GM18951 (cell line): ENCODE measurements at regions not wholly inside any gene's neighbourhood (a gene's known extent, or its start where the extent isn't known, plus 50 kb on each side); places are given as distances from the start of the nearest gene placed in this dataset.

Experiments
- POLR2A ChIP-seq: IDR thresholded peaks from 4 replicates; pipeline ENCODE4 v1.6.1; 2011; ENCODE audit warnings: mild to moderate bottlenecking; ENCODE audit not compliant: insufficient read length, insufficient read depth; ENCODE audit errors: extremely low read depth
- in situ Hi-C: fragments of 300-500 bp; cut with MboI; formaldehyde crosslinking; loops from one replicate; pipeline ENCODE4 v1.12.0; 2022; ENCODE audit warnings: low sequenced_read_pairs, mixed read lengths, inconsistent platforms; ENCODE audit not compliant: unreplicated experiment

GRCh38 chr21:20617130-20617529 lies 381.1 kb upstream of the NCAM2 start:
- no peak for TF ChIP-seq POLR2A
- in situ Hi-C loops: no loop called here

- no peak for TF ChIP-seq POLR2A
- in situ Hi-C loops: no loop called here
These were observed 379.3 kb upstream of the NCAM2 start for GRCh38 chr21:20618878-20619277.

- no peak for TF ChIP-seq POLR2A
- in situ Hi-C loops: no loop called here
These were observed 370.6 kb upstream of the NCAM2 start for GRCh38 chr21:20627594-20627993.

GRCh38 chr21:20631633-20632032 lies 366.6 kb upstream of the NCAM2 start:
- in situ Hi-C loops: no loop called here
- TF ChIP-seq POLR2A: no peak

GRCh38 chr21:20639026-20639425 lies 359.2 kb upstream of the NCAM2 start:
- in situ Hi-C loops: no loop called here
- no peak for TF ChIP-seq POLR2A

GRCh38 chr21:20641241-20641640 lies 357.0 kb upstream of the NCAM2 start:
- in situ Hi-C loops: no loop called here
- TF ChIP-seq POLR2A: no peak

GRCh38 chr21:20642681-20643080 lies 355.5 kb upstream of the NCAM2 start:
- no peak for TF ChIP-seq POLR2A
- in situ Hi-C loops: no loop called here

- in situ Hi-C loops: no loop called here
- TF ChIP-seq POLR2A: no peak
These were observed 353.7 kb upstream of the NCAM2 start for GRCh38 chr21:20644552-20644951.

- TF ChIP-seq POLR2A: no peak
- in situ Hi-C loops: no loop called here
These were observed 352.9 kb upstream of the NCAM2 start for GRCh38 chr21:20645344-20645743.

GRCh38 chr21:20646431-20647165 lies 351.6 kb upstream of the NCAM2 start:
- in situ Hi-C loops: no loop called here
- no peak for TF ChIP-seq POLR2A

GRCh38 chr21:20647607-20648006 lies 350.6 kb upstream of the NCAM2 start:
- no peak for TF ChIP-seq POLR2A
- in situ Hi-C loops: no loop called here

- in situ Hi-C loops: no loop called here
- no peak for TF ChIP-seq POLR2A
These were observed 349.0 kb upstream of the NCAM2 start for GRCh38 chr21:20649231-20649630.

- TF ChIP-seq POLR2A: no peak
- in situ Hi-C loops: no loop called here
These were observed 345.4 kb upstream of the NCAM2 start for GRCh38 chr21:20652846-20653245.

GRCh38 chr21:20661246-20661645 lies 337.0 kb upstream of the NCAM2 start:
- in situ Hi-C loops: no loop called here
- no peak for TF ChIP-seq POLR2A

- no peak for TF ChIP-seq POLR2A
- in situ Hi-C loops: no loop called here
These were observed 336.3 kb upstream of the NCAM2 start for GRCh38 chr21:20661745-20662422.

GRCh38 chr21:20662514-20662913 lies 335.7 kb upstream of the NCAM2 start:
- in situ Hi-C loops: no loop called here
- TF ChIP-seq POLR2A: no peak
